ENCODE measurements at regions not wholly inside any gene's neighbourhood (a gene's known extent, or its start where the extent isn't known, plus 50 kb on each side); places are given as distances from the start of the nearest gene placed in this dataset.
A peak's percentile ranks its signal among the peaks of the same experiment; 100 is the strongest.

GRCh38 chr2:64328756-64329155, 125.2 kb upstream of the LGALSL start:
- Histone ChIP-seq H3K27ac (peak overlapping the region; percentile 79 to 83), H3K4me3 (no peak overlapping the region), H3K27me3 (no peaks in the 10 kb centered on the region), H3K4me1 (peaks cover 0 to 49% (median 45%) of the 10 kb centered on the region in 4 donors), H3K9me3 (no peaks in the 10 kb centered on the region), H3K36me3 (no peaks in the 10 kb centered on the region)
- DNase-seq: no peak
- TF ChIP-seq, protein P1, sequence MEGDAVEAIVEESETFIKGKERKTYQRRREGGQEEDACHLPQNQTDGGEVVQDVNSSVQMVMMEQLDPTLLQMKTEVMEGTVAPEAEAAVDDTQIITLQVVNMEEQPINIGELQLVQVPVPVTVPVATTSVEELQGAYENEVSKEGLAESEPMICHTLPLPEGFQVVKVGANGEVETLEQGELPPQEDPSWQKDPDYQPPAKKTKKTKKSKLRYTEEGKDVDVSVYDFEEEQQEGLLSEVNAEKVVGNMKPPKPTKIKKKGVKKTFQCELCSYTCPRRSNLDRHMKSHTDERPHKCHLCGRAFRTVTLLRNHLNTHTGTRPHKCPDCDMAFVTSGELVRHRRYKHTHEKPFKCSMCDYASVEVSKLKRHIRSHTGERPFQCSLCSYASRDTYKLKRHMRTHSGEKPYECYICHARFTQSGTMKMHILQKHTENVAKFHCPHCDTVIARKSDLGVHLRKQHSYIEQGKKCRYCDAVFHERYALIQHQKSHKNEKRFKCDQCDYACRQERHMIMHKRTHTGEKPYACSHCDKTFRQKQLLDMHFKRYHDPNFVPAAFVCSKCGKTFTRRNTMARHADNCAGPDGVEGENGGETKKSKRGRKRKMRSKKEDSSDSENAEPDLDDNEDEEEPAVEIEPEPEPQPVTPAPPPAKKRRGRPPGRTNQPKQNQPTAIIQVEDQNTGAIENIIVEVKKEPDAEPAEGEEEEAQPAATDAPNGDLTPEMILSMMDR (IDR thresholded peaks at IDR 0.05): no peak
- intact Hi-C loops (cut with DNase I; ENCODE audit: low total_unique reads): loop anchor here (5.0 kb wide), 1 partner anchor 276 kb away; no protein-coding TSS in a partner anchor

DNA sequence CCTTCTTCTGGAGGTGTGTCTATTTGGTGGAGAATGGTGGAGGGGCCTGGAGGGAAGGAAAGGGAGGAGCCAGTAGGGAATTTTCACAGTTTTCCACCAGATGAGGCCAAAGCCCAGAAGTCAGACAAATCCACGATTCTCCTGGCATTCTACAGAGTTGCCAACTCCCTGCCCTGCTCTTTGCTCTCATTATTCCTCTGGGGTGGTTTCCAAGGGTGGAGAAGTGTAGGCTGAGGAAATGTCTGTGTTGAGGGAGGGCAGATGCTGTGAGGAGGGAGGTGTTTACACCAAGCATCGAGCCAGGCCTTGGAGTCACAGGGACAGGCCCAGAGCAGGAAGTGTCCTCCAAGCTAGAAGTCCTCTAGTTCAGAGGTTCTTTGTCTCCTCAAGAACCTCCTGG, 124.1 kb upstream of the LGALSL start:
- H3K4me3 ChIP-seq: peak overlapping the region in 1 of 2 donors; percentile 47
- no peaks in the 10 kb centered on the region for H3K27me3 ChIP-seq
- H3K4me1 ChIP-seq: peaks cover 0 to 49% (median 45%) of the 10 kb centered on the region in 4 donors
- no peaks in the 10 kb centered on the region for H3K36me3 ChIP-seq
- peak overlapping the region; percentile 79 to 83 for H3K27ac ChIP-seq
- DNase-seq: no peak
- TF ChIP-seq, protein P1 (IDR thresholded peaks at IDR 0.05): no peak
- intact Hi-C loops (cut with DNase I; ENCODE audit: low total_unique reads): loop anchor here (2.0 to 5.0 kb wide), 3 partner anchors 231 to 537 kb away; no protein-coding TSS in a partner anchor
- no peaks in the 10 kb centered on the region for H3K9me3 ChIP-seq

DNA sequence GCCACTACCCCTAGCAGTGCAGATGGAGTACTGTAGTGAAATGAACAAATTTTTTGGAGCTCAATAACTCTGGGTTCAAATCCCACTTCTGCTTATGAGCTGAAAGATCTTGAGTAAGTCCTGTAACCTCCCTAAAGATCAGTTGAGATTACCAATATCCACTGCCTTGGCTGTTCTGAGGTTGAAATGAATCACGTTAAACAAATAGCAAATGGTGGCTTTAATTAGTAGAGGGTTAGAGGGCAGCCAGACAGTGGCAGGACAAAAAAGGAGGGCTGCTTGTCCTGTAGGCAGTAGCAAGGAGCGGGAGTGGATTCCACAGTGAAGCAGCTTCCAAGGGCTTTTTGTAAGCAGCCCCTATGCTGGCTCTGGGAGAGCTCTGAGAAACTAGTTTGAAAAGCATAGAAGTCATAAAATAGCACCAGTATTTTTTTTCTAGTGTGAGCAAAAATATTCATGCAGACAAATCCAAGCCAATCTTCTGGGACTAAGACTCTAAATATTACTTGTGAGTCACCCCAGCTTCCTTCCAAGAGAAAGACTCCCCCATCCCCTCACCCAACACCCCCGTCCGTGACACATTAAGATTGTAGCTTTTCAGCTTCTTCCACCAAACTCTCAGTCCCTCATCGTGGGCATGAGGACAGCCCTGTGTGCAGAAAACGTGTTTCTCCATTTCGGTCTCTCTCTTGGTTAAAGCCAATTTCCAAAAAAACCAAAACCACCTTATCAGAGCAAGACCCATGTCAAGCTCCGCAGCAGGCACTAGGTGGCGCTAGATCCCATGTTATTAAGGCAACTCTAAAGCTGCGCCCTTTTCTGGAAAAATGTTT, 123.5 kb upstream of the LGALSL start:
- Histone ChIP-seq H3K27ac (peak overlapping the region; percentile 79 to 83), H3K4me3 (peak overlapping the region; percentile 20 to 47), H3K36me3 (no peaks in the 10 kb centered on the region), H3K9me3 (no peaks in the 10 kb centered on the region), H3K4me1 (peaks cover 0 to 49% (median 45%) of the 10 kb centered on the region in 4 donors), H3K27me3 (no peaks in the 10 kb centered on the region)
- peak; percentile 86 to 87 for DNase-seq
- intact Hi-C loops (cut with DNase I; ENCODE audit: low total_unique reads): loop anchor here (2.0 to 5.0 kb wide), 2 partner anchors 230 to 537 kb away; no protein-coding TSS in a partner anchor
- TF ChIP-seq, protein P1 (IDR thresholded peaks at IDR 0.05): peak; percentile 93 to 97

- intact Hi-C loops (cut with DNase I; ENCODE audit: low total_unique reads): loop anchor here (2.0 to 5.0 kb wide), 2 partner anchors 230 to 536 kb away; no protein-coding TSS in a partner anchor
- Histone ChIP-seq H3K36me3 (no peaks in the 10 kb centered on the region), H3K27me3 (no peaks in the 10 kb centered on the region), H3K27ac (peak overlapping the region; percentile 79 to 83), H3K4me1 (peaks cover 0 to 49% (median 45%) of the 10 kb centered on the region in 4 donors), H3K9me3 (no peaks in the 10 kb centered on the region), H3K4me3 (peak overlapping the region in 1 of 2 donors; percentile 47)
- no peak for DNase-seq
- TF ChIP-seq, protein P1 (IDR thresholded peaks at IDR 0.05): no peak
Observed at GRCh38 chr2:64331114-64331645, 122.8 kb upstream of the LGALSL start.

DNA sequence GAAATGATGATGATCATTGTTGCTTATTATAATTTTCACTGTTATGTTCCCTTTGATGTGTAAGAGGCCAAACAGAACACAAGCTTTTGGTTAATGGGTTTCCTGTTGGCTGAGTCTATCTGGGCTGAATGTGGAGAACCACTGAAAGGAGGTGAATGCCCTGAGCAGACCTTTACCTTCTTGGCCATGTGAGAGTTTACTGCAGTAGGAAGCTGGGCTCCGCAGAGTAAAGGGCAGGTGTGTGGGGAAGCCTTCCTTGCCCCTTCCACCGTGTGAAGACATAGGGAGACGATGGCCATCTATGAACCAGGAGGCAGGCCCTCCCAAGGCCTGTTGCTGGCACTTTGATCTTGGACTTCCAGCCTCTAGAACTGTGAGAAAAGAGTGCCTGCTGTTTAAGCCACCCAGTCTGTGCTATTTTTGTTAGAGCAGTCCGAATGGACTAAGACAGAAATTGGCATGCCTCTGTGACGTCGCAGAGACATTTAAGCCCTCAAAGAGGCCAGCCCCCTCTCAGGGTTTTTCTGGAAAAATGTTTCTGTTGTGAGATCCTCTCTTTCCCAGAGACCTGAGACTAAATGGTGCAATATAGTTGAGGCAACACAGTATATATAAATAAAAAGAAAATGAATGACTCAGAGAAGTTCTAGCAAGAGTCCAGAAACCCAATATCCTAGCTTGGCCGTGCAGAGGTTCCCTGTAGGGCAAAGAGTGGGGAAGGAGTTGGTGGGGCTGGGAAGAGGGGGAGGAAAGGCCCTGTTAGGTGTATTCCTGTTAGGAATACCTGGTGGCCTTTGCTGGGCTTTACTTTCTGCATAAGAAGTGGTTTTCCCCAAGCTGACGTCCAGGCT, 121.9 kb upstream of the LGALSL start:
- no peak for DNase-seq
- H3K9me3 ChIP-seq: no peaks in the 10 kb centered on the region
- no peak overlapping the region for H3K4me3 ChIP-seq
- H3K36me3 ChIP-seq: no peaks in the 10 kb centered on the region
- peak overlapping the region; percentile 79 to 83 for H3K27ac ChIP-seq
- peaks cover 0 to 49% (median 45%) of the 10 kb centered on the region in 4 donors for H3K4me1 ChIP-seq
- no peaks in the 10 kb centered on the region for H3K27me3 ChIP-seq
- intact Hi-C loops (cut with DNase I; ENCODE audit: low total_unique reads): loop anchor here (2.0 to 5.0 kb wide), 3 partner anchors 157 to 535 kb away; no protein-coding TSS in a partner anchor
- TF ChIP-seq, protein P1 (IDR thresholded peaks at IDR 0.05): no peak
